K562 (cell line): ENCODE measurements at regions not wholly inside any gene's neighbourhood (a gene's known extent, or its start where the extent isn't known, plus 50 kb on each side); places are given as distances from the start of the nearest gene placed in this dataset.

ENCODE experiments used
- DMBX1 ChIP-seq: fragments of 250-450 bp; sonication (Bioruptor Pico); IDR thresholded peaks from 2 replicates; pipeline ENCODE4 v1.8.0; 2022; ENCODE audit warnings: inconsistent platforms, mild to moderate bottlenecking, moderate library complexity, borderline replicate concordance
- NFE2 ChIP-seq: IDR thresholded peaks from 2 replicates; pipeline ENCODE4 v1.6.1; 2014; ENCODE audit warnings: antibody characterized with exemption, low read depth
- NR2C2 ChIP-seq, 2 experiments: fragments of 200-800 bp in 1 of 2; sonication (Bioruptor generic) in 1 of 2; sonication (generic) in 1 of 2; formaldehyde crosslinking in 1 of 2; IDR thresholded peaks; 2 replicates each; pipeline versions ENCODE4 v1.6.1 to v1.8.0; 2016 to 2022; ENCODE audit warnings: mild to moderate bottlenecking in 1 of 2, missing compliant biosample characterization in 1 of 2, missing genetic modification characterization in 1 of 2, missing genetic modification reagents in 1 of 2
- PPARD ChIP-seq: fragments of 250-450 bp; sonication (Bioruptor Pico); IDR thresholded peaks from 2 replicates; pipeline ENCODE4 v1.8.0; 2022; ENCODE audit warnings: inconsistent platforms, mild to moderate bottlenecking, moderate library complexity
- SLC30A9 ChIP-seq: fragments of 250-450 bp; sonication (Bioruptor Pico); IDR thresholded peaks from 2 replicates; pipeline ENCODE4 v1.8.0; 2022; ENCODE audit warnings: mild to moderate bottlenecking, moderate library complexity
- SMARCA4 ChIP-seq: fragments of 450-650 bp; IDR thresholded peaks from 2 replicates; pipeline ENCODE4 v1.6.1; 2016
- TEAD4 ChIP-seq, 2 experiments: sonication (generic) in 1 of 2; formaldehyde crosslinking in 1 of 2; IDR thresholded peaks; 2 replicates each; pipeline versions ENCODE4 v1.6.1 to v1.8.0; 2012 to 2022; ENCODE audit warnings: borderline replicate concordance in 1 of 2, inconsistent platforms in 1 of 2, low read length in 1 of 2, mild to moderate bottlenecking in 1 of 2, missing genetic modification reagents in 1 of 2
- ZNF239 ChIP-seq: fragments of 250-450 bp; sonication (Bioruptor Pico); IDR thresholded peaks from 2 replicates; pipeline ENCODE4 v1.4.0; 2020; ENCODE audit warnings: mild to moderate bottlenecking
- ZNF354B ChIP-seq: fragments of 250-450 bp; sonication (Bioruptor Pico); IDR thresholded peaks from 2 replicates; pipeline ENCODE4 v1.4.0; 2020
- ZNF561 ChIP-seq: fragments of 450-650 bp; formaldehyde crosslinking; conservative IDR thresholded peaks from 2 replicates; pipeline ENCODE4 v1.4.0; 2020; ENCODE audit warnings: mild to moderate bottlenecking, moderate library complexity
- ZNF57 ChIP-seq: fragments of 450-650 bp; formaldehyde crosslinking; IDR thresholded peaks from 2 replicates; pipeline ENCODE4 v1.4.0; 2020; ENCODE audit warnings: mild to moderate bottlenecking, moderate library complexity
- TF ChIP-seq, protein P1 (sequence below), 2 experiments: fragments of 450-650 bp in 1 of 2; sonication (generic) in 1 of 2; formaldehyde crosslinking in 1 of 2; IDR thresholded peaks; 2 replicates each; pipeline versions ENCODE4 v1.7.1 to v1.9.0; 2016 to 2022; ENCODE audit warnings: inconsistent platforms in 1 of 2, mild to moderate bottlenecking in 1 of 2, missing genetic modification reagents in 1 of 2
- TF ChIP-seq, protein P2 (sequence below): fragments of 250-450 bp; sonication (Bioruptor Pico); IDR thresholded peaks from 2 replicates; pipeline ENCODE4 v1.4.0; 2020; ENCODE audit warnings: mild to moderate bottlenecking, moderate library complexity, borderline replicate concordance
- TF ChIP-seq, protein P3 (sequence below): IDR thresholded peaks from 2 replicates; pipeline ENCODE4 v1.6.1; 2014; ENCODE audit warnings: antibody characterized with exemption

DNA sequence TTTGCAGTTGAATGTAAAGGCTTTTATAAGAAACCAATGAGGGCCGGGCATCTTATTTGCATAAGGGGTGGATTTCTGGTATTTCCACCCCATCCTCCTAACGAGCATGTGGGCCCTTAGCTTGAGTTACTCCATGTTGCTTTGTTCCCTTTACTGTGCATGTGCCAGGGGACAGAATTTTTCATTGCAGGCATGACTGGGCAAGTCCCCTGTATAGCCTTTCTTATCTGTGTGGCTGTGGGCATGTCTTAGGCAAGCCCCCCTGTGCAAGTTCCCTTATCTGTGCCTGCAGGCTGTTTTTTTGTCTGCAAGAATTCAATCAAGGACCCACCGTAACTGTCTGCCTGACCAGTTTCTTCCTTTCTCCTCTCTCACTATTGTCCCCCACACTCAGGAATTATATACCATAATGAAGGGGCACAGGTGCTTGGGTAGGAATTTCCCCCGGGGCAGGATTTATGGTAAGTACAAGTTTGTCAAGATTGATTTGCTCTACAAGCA, 152.2 kb upstream of the CNOT2 start (continued):
- TF ChIP-seq, protein P1, sequence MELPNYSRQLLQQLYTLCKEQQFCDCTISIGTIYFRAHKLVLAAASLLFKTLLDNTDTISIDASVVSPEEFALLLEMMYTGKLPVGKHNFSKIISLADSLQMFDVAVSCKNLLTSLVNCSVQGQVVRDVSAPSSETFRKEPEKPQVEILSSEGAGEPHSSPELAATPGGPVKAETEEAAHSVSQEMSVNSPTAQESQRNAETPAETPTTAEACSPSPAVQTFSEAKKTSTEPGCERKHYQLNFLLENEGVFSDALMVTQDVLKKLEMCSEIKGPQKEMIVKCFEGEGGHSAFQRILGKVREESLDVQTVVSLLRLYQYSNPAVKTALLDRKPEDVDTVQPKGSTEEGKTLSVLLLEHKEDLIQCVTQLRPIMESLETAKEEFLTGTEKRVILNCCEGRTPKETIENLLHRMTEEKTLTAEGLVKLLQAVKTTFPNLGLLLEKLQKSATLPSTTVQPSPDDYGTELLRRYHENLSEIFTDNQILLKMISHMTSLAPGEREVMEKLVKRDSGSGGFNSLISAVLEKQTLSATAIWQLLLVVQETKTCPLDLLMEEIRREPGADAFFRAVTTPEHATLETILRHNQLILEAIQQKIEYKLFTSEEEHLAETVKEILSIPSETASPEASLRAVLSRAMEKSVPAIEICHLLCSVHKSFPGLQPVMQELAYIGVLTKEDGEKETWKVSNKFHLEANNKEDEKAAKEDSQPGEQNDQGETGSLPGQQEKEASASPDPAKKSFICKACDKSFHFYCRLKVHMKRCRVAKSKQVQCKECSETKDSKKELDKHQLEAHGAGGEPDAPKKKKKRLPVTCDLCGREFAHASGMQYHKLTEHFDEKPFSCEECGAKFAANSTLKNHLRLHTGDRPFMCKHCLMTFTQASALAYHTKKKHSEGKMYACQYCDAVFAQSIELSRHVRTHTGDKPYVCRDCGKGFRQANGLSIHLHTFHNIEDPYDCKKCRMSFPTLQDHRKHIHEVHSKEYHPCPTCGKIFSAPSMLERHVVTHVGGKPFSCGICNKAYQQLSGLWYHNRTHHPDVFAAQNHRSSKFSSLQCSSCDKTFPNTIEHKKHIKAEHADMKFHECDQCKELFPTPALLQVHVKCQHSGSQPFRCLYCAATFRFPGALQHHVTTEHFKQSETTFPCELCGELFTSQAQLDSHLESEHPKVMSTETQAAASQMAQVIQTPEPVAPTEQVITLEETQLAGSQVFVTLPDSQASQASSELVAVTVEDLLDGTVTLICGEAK (IDR thresholded peaks at IDR 0.05) = no peak
- TF ChIP-seq, protein P1 (CRISPR knock-in tag; IDR thresholded peaks at IDR 0.05) = no peak
- no peak for TF ChIP-seq SLC30A9 (CRISPR knock-in tag)
- peak; percentile 53; the same call in 1 of the 2 replicates for TF ChIP-seq PPARD
- peak; percentile 80 for TF ChIP-seq TEAD4 (IDR thresholded peaks at IDR 0.05; ENCODE audit: low read length)
- TF ChIP-seq TEAD4 (CRISPR knock-in tag; IDR thresholded peaks at IDR 0.05; ENCODE audit: borderline replicate concordance) = no peak
- peak; percentile 67 for TF ChIP-seq NFE2
- 0 out of 2 replicates have a peak, but pooled peaks have one; percentile 73 for TF ChIP-seq ZNF57
- TF ChIP-seq, protein P2, sequence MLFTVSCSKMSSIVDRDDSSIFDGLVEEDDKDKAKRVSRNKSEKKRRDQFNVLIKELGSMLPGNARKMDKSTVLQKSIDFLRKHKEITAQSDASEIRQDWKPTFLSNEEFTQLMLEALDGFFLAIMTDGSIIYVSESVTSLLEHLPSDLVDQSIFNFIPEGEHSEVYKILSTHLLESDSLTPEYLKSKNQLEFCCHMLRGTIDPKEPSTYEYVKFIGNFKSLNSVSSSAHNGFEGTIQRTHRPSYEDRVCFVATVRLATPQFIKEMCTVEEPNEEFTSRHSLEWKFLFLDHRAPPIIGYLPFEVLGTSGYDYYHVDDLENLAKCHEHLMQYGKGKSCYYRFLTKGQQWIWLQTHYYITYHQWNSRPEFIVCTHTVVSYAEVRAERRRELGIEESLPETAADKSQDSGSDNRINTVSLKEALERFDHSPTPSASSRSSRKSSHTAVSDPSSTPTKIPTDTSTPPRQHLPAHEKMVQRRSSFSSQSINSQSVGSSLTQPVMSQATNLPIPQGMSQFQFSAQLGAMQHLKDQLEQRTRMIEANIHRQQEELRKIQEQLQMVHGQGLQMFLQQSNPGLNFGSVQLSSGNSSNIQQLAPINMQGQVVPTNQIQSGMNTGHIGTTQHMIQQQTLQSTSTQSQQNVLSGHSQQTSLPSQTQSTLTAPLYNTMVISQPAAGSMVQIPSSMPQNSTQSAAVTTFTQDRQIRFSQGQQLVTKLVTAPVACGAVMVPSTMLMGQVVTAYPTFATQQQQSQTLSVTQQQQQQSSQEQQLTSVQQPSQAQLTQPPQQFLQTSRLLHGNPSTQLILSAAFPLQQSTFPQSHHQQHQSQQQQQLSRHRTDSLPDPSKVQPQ (CRISPR knock-in tag) = peak; percentile 86; the same call in 1 of the 2 replicates
- TF ChIP-seq, protein P3, sequence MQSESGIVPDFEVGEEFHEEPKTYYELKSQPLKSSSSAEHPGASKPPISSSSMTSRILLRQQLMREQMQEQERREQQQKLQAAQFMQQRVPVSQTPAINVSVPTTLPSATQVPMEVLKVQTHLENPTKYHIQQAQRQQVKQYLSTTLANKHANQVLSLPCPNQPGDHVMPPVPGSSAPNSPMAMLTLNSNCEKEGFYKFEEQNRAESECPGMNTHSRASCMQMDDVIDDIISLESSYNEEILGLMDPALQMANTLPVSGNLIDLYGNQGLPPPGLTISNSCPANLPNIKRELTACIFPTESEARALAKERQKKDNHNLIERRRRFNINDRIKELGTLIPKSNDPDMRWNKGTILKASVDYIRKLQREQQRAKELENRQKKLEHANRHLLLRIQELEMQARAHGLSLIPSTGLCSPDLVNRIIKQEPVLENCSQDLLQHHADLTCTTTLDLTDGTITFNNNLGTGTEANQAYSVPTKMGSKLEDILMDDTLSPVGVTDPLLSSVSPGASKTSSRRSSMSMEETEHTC = no peak
- peak; percentile 66; the same call in 1 of the 2 replicates for TF ChIP-seq SMARCA4
- no peak for TF ChIP-seq NR2C2 (CRISPR knock-in tag; IDR thresholded peaks at IDR 0.05)
- peak; percentile 42; the same call in 1 of the 2 replicates for TF ChIP-seq NR2C2 (tag; IDR thresholded peaks at IDR 0.05)
- TF ChIP-seq ZNF561 (CRISPR knock-in tag) = 0 out of 2 replicates have a peak, but pooled peaks have one; percentile 35
- TF ChIP-seq DMBX1 = peak; percentile 100
- peak; percentile 87; the same call in 1 of the 2 replicates for TF ChIP-seq ZNF354B (CRISPR knock-in tag)
- TF ChIP-seq ZNF239 (CRISPR knock-in tag) = peak; percentile 80
